ENCODE measurements at regions not wholly inside any gene's neighbourhood (a gene's known extent, or its start where the extent isn't known, plus 50 kb on each side); places are given as distances from the start of the nearest gene placed in this dataset.

- Histone ChIP-seq H3K4me3 (ENCODE audit: low read length) (no peak overlapping the region), H3K27me3 (ENCODE audit: control insufficient read depth, insufficient read depth, low read length) (no peaks in the 10 kb centered on the region), H3K27ac (ENCODE audit: low read length) (no peak overlapping the region), H3K9me3 (replicated peaks; ENCODE audit: control insufficient read depth, low read depth, low read length) (no peaks in the 10 kb centered on the region), H3K4me1 (ENCODE audit: control insufficient read depth, insufficient read depth, low read length) (no peaks in the 10 kb centered on the region), H3K36me3 (ENCODE audit: control insufficient read depth, insufficient read depth, low read length) (no peaks in the 10 kb centered on the region)
- DNase-seq: no peak
Measured at GRCh38 chr4:67131224-67131623, 414.1 kb downstream of the CENPC start.

DNA sequence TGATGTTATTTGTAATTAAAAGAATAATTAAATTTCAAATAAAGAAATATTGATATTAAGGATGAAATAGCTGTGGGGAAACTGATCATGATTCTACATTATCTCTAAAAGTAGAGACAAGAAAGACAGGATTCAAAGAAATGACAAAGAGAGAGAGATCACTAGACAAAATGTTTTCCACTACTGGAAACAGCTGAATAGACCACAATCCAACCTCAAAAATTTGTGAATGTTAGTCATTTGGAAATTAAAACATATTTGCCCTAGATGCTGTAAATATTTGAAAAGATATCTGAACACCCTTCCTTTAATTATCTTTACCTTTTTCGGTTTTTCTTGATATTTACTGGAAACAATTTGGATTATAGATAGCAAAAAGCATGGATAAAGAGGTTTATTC lies 414.9 kb downstream of the CENPC start:
- no peak for DNase-seq
- no peaks in the 10 kb centered on the region for H3K4me1 ChIP-seq (ENCODE audit: control insufficient read depth, insufficient read depth, low read length)
- no peaks in the 10 kb centered on the region for H3K9me3 ChIP-seq (replicated peaks; ENCODE audit: control insufficient read depth, low read depth, low read length)
- no peak overlapping the region for H3K27ac ChIP-seq (ENCODE audit: low read length)
- no peak overlapping the region for H3K4me3 ChIP-seq (ENCODE audit: low read length)
- no peaks in the 10 kb centered on the region for H3K27me3 ChIP-seq (ENCODE audit: control insufficient read depth, insufficient read depth, low read length)
- no peaks in the 10 kb centered on the region for H3K36me3 ChIP-seq (ENCODE audit: control insufficient read depth, insufficient read depth, low read length)
- no CpG with 5 or more reads among the region's 1 CpG for WGBS (ENCODE audit: insufficient coverage)

DNA sequence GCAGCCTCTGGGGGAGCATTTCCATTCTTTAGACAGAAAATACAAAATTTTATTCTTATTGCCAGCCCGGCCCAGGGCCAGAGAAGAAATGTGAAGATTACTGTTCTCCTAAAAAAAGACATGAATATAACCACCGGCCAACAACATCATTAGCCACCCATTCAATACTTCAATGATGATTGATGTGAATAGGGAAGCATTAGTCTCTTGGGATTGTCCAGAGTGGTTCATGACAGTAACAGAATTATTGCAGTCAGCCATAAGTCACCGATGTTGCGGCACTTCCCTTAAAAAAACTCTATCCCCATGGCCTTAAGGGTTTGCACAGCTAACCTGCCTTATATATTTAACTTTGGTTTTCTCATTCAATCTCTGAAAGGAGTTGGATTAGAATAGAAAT lies 418.7 kb downstream of the CENPC start:
- 60% methylated on average over 2 of the region's 4 CpGs for WGBS (ENCODE audit: insufficient coverage)

DNA sequence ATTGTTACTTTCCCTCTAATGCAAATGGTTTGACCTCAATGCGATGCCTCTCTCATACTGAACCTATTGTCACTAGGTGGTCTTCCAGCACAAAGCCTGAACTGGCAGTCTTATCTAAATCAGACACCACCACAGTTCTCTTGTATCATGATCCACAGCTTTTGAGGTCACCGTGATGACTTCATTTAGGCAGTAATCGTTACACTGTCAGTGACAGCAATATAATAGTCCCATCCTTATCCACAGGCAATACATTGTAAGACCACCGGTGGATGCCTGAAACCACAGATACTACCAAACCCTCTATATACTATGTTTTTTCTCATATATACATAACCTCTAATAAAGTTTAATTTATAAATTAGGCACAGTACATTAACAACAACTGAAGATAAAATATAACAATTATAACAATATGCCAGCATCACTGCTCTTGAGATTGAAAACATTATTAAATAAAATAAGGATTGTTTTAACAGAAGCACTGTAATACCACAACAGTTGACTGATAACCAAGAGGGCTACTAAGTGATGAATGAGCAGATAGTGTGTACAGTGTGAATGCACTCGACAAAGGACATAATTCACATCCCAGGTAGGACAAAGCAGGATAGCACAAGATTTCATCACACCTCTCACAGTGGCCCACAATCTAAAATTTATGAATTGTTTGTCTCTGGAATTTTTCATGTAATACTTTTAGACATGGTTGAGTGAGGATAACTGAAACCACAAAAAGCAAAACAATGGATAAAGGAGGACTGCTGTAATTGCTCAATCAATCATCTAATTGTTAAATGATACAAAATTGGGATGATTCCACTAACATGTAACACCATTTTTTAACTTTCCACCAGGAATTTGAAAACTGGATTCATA lies 419.4 kb downstream of the CENPC start:
- Histone ChIP-seq H3K4me1 (ENCODE audit: control insufficient read depth, insufficient read depth, low read length) (no peaks in the 10 kb centered on the region), H3K27ac (ENCODE audit: low read length) (no peak overlapping the region), H3K36me3 (ENCODE audit: control insufficient read depth, insufficient read depth, low read length) (no peaks in the 10 kb centered on the region), H3K9me3 (replicated peaks; ENCODE audit: control insufficient read depth, low read depth, low read length) (no peaks in the 10 kb centered on the region), H3K27me3 (ENCODE audit: control insufficient read depth, insufficient read depth, low read length) (no peaks in the 10 kb centered on the region), H3K4me3 (ENCODE audit: low read length) (no peak overlapping the region)
- WGBS (ENCODE audit: insufficient coverage): 48% methylated on average over 3 of the region's 5 CpGs
- DNase-seq: no peak

More for the DNA sequence above, 418.7 kb downstream of the CENPC start:
- H3K27me3 ChIP-seq (ENCODE audit: control insufficient read depth, insufficient read depth, low read length): no peaks in the 10 kb centered on the region
- no peaks in the 10 kb centered on the region for H3K9me3 ChIP-seq (replicated peaks; ENCODE audit: control insufficient read depth, low read depth, low read length)
- no peak overlapping the region for H3K4me3 ChIP-seq (ENCODE audit: low read length)
- no peaks in the 10 kb centered on the region for H3K36me3 ChIP-seq (ENCODE audit: control insufficient read depth, insufficient read depth, low read length)
- no peaks in the 10 kb centered on the region for H3K4me1 ChIP-seq (ENCODE audit: control insufficient read depth, insufficient read depth, low read length)
- DNase-seq: no peak
- no peak overlapping the region for H3K27ac ChIP-seq (ENCODE audit: low read length)

GRCh38 chr4:67124716-67125115 lies 420.6 kb downstream of the CENPC start:
- Histone ChIP-seq H3K9me3 (replicated peaks; ENCODE audit: control insufficient read depth, low read depth, low read length) (no peaks in the 10 kb centered on the region), H3K27ac (ENCODE audit: low read length) (no peak overlapping the region), H3K36me3 (ENCODE audit: control insufficient read depth, insufficient read depth, low read length) (no peaks in the 10 kb centered on the region), H3K4me3 (ENCODE audit: low read length) (no peak overlapping the region), H3K4me1 (ENCODE audit: control insufficient read depth, insufficient read depth, low read length) (no peaks in the 10 kb centered on the region), H3K27me3 (ENCODE audit: control insufficient read depth, insufficient read depth, low read length) (no peaks in the 10 kb centered on the region)
- WGBS (ENCODE audit: insufficient coverage): no CpG with 5 or more reads among the region's 4 CpGs
- DNase-seq: no peak

DNA sequence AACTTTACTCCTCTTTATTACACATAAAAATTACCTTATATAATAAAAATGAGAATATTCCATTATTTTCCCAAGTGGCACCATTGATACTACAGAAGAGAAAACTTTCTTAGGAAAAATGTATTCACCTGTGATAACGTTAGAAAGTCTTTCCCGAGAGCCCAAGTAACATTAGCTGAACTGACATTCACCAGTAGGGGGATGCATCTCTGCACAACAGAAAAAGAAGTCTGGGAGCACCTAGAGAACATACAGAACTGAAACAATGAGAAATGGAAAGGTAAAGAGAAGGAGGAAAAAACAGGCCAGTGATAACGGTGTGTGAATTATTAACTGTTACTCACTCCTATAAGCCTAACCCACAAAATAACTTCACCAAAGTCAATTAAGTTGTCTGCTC lies 423.3 kb downstream of the CENPC start:
- DNase-seq: peak; percentile 4
- Histone ChIP-seq H3K27ac (ENCODE audit: low read length) (no peak overlapping the region), H3K27me3 (ENCODE audit: control insufficient read depth, insufficient read depth, low read length) (no peaks in the 10 kb centered on the region), H3K4me3 (ENCODE audit: low read length) (no peak overlapping the region), H3K36me3 (ENCODE audit: control insufficient read depth, insufficient read depth, low read length) (no peaks in the 10 kb centered on the region), H3K4me1 (ENCODE audit: control insufficient read depth, insufficient read depth, low read length) (no peaks in the 10 kb centered on the region), H3K9me3 (replicated peaks; ENCODE audit: control insufficient read depth, low read depth, low read length) (no peaks in the 10 kb centered on the region)
- WGBS (ENCODE audit: insufficient coverage): no CpG with 5 or more reads among the region's 3 CpGs

DNA sequence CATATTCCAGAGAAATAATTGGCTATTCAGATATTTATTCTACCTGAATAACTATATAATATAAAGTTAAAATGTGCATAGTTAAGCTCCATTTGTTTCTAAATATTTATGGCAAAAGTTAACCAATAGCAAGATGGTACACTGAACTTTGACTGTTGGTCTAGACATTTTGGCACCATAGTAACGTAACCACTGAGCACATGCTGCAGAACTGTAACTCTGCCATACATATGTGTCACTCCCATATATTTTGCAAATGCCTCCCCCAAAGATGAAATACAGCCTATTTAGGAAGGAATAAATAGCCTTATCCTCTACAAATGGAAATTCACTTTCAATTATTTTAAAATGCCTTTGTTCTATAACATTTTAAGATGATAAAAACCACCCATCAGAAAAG lies 424.9 kb downstream of the CENPC start:
- no peak overlapping the region for H3K4me3 ChIP-seq (ENCODE audit: low read length)
- no peaks in the 10 kb centered on the region for H3K27me3 ChIP-seq (ENCODE audit: control insufficient read depth, insufficient read depth, low read length)
- no peaks in the 10 kb centered on the region for H3K9me3 ChIP-seq (replicated peaks; ENCODE audit: control insufficient read depth, low read depth, low read length)
- WGBS (ENCODE audit: insufficient coverage): no CpG with 5 or more reads among the region's 1 CpG
- H3K36me3 ChIP-seq (ENCODE audit: control insufficient read depth, insufficient read depth, low read length): no peaks in the 10 kb centered on the region
- H3K27ac ChIP-seq (ENCODE audit: low read length): no peak overlapping the region
- DNase-seq: no peak
- no peaks in the 10 kb centered on the region for H3K4me1 ChIP-seq (ENCODE audit: control insufficient read depth, insufficient read depth, low read length)

DNA sequence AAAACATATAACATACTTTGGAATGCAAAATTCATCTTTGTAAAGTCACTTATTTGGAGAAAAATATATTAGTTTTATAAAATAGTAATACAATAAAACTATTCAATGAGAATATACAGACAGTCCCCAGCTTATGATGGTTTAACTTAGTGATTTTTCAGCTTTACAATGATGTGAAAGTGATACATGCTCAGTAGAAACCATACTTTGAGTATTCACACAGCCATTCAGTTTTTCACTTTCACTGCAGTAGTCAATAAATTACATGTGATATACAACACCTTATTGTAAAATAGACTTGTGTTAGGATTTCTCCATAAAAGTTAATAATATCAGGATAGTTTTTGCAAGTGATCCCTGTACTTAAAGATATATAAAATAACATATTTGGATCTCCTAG lies 436.0 kb downstream of the CENPC start:
- no peaks in the 10 kb centered on the region for H3K9me3 ChIP-seq (replicated peaks; ENCODE audit: control insufficient read depth, low read depth, low read length)
- no peaks in the 10 kb centered on the region for H3K4me1 ChIP-seq (ENCODE audit: control insufficient read depth, insufficient read depth, low read length)
- H3K27me3 ChIP-seq (ENCODE audit: control insufficient read depth, insufficient read depth, low read length): no peaks in the 10 kb centered on the region
- no peaks in the 10 kb centered on the region for H3K36me3 ChIP-seq (ENCODE audit: control insufficient read depth, insufficient read depth, low read length)
- H3K4me3 ChIP-seq (ENCODE audit: low read length): no peak overlapping the region
- no peak overlapping the region for H3K27ac ChIP-seq (ENCODE audit: low read length)
- DNase-seq: no peak

GRCh38 chr4:67106861-67107460 lies 438.3 kb downstream of the CENPC start:
- no CpG with 5 or more reads among the region's 3 CpGs for WGBS (ENCODE audit: insufficient coverage)
- no peaks in the 10 kb centered on the region for H3K4me1 ChIP-seq (ENCODE audit: control insufficient read depth, insufficient read depth, low read length)
- H3K36me3 ChIP-seq (ENCODE audit: control insufficient read depth, insufficient read depth, low read length): no peaks in the 10 kb centered on the region
- no peak overlapping the region for H3K27ac ChIP-seq (ENCODE audit: low read length)
- no peaks in the 10 kb centered on the region for H3K9me3 ChIP-seq (replicated peaks; ENCODE audit: control insufficient read depth, low read depth, low read length)
- H3K27me3 ChIP-seq (ENCODE audit: control insufficient read depth, insufficient read depth, low read length): no peaks in the 10 kb centered on the region
- H3K4me3 ChIP-seq (ENCODE audit: low read length): no peak overlapping the region
- no peak for DNase-seq

DNA sequence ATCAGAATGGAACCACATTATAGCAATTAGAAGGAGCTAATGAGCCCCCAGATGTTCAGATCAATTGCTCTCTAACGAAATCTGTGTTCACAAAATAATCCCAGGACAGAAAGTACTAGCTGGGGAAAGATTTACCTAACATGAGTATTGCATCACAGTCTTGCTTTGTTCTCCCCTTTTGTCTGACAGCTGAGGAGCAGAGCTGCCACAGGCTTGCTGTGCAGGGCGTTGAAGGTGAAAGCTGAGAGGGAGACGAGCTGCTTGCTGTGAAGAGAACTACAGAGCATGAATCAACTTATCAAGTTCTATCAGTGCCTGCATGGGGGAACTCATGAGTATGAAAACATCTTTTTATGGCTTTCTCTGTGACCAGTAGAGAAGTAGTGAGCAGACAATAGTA lies 441.2 kb downstream of the CENPC start:
- WGBS (ENCODE audit: insufficient coverage): no CpG with 5 or more reads among the region's 3 CpGs
- H3K27me3 ChIP-seq (ENCODE audit: control insufficient read depth, insufficient read depth, low read length): no peaks in the 10 kb centered on the region
- H3K36me3 ChIP-seq (ENCODE audit: control insufficient read depth, insufficient read depth, low read length): no peaks in the 10 kb centered on the region
- no peak overlapping the region for H3K27ac ChIP-seq (ENCODE audit: low read length)
- no peaks in the 10 kb centered on the region for H3K9me3 ChIP-seq (replicated peaks; ENCODE audit: control insufficient read depth, low read depth, low read length)
- H3K4me3 ChIP-seq (ENCODE audit: low read length): no peak overlapping the region
- DNase-seq: no peak
- H3K4me1 ChIP-seq (ENCODE audit: control insufficient read depth, insufficient read depth, low read length): no peaks in the 10 kb centered on the region

Data from muscle of leg (tissue), 3 donors.